T-helper 1 cell (primary cell): ENCODE measurements at regions not wholly inside any gene's neighbourhood (a gene's known extent, or its start where the extent isn't known, plus 50 kb on each side); places are given as distances from the start of the nearest gene placed in this dataset.

Source experiments
- DNase-seq, 5 donors: peaks; one replicate each; pipeline ENCODE4 v3.0.0-alpha.2; 2012 to 2020

GRCh38 chr11:122313581-122313980 lies 197.6 kb upstream of the BLID start:
- no peak for DNase-seq

- DNase-seq = no peak
Measured at GRCh38 chr11:122311216-122311755, 195.3 kb upstream of the BLID start.

- DNase-seq = no peak
Measured at GRCh38 chr11:122310766-122311165, 194.8 kb upstream of the BLID start.

- DNase-seq = no peak
Measured at GRCh38 chr11:122309262-122309925, 193.4 kb upstream of the BLID start.

GRCh38 chr11:122308226-122308625 lies 192.2 kb upstream of the BLID start:
- no peak for DNase-seq

GRCh38 chr11:122307476-122308035 lies 191.5 kb upstream of the BLID start:
- DNase-seq = no peak

GRCh38 chr11:122306831-122307391 lies 190.9 kb upstream of the BLID start:
- DNase-seq = no peak

GRCh38 chr11:122305426-122306320 lies 189.7 kb upstream of the BLID start:
- DNase-seq = no peak

GRCh38 chr11:122304973-122305372 lies 189.0 kb upstream of the BLID start:
- no peak for DNase-seq

- DNase-seq = no peak
Measured at GRCh38 chr11:122304306-122304705, 188.3 kb upstream of the BLID start.

GRCh38 chr11:122294041-122294440 lies 178.0 kb upstream of the BLID start:
- DNase-seq = no peak

- DNase-seq = no peak
Measured at GRCh38 chr11:122293296-122294023, 177.4 kb upstream of the BLID start.

- DNase-seq = no peak
Measured at GRCh38 chr11:122287401-122287800, 171.4 kb upstream of the BLID start.

GRCh38 chr11:122285070-122285988 lies 169.3 kb upstream of the BLID start:
- no peak for DNase-seq

GRCh38 chr11:122280870-122281269 lies 164.9 kb upstream of the BLID start:
- DNase-seq = no peak

GRCh38 chr11:122279194-122279593 lies 163.2 kb upstream of the BLID start:
- DNase-seq = no peak

- DNase-seq = no peak
Measured at GRCh38 chr11:122277493-122277892, 161.5 kb upstream of the BLID start.

GRCh38 chr11:122276221-122276620 lies 160.2 kb upstream of the BLID start:
- DNase-seq = no peak

- DNase-seq = no peak
Measured at GRCh38 chr11:122275508-122275907, 159.5 kb upstream of the BLID start.

- DNase-seq = no peak
Measured at GRCh38 chr11:122273476-122274191, 157.6 kb upstream of the BLID start.

GRCh38 chr11:122271745-122272144 lies 155.7 kb upstream of the BLID start:
- DNase-seq = no peak
